ENCODE measurements at regions not wholly inside any gene's neighbourhood (a gene's known extent, or its start where the extent isn't known, plus 50 kb on each side); places are given as distances from the start of the nearest gene placed in this dataset.

DNA sequence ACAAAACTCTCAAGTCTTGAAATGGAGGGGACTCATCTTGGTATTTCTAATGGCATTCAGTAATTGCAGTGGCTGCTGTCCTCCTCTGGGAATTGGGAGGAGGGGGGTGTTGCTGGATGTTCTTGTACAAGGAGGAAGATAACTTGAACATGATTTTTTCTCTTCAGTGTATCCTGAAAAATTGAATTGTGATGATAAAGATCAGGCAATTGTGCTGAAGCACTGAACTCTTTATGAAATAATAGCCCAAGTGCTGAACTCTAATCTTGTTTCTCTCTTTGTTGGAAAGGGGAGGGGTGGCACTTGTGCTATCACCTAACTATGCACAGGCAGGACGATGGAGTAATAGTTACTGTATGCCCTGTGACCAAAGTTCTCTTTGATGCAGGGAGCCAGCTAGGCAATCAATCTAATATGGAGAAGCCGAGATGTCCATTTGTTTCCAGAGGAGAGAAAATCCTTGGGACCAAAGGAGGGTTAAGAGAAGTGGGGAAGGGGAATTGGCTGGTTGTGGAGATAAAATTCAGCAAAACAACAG is 68.1 kb upstream of the ATP2C1 start:
- Histone ChIP-seq H4K20me1 (ENCODE audit: low read depth) (no peaks in the 10 kb centered on the region), H3K79me2 (ENCODE audit: low read depth) (no peaks in the 10 kb centered on the region), H3K27me3 (no peaks in the 10 kb centered on the region), H3K9me3 (ENCODE audit: low read depth) (no peaks in the 10 kb centered on the region), H3F3A (ENCODE audit: low read depth) (no peaks in the 10 kb centered on the region), H3K4me1 (peaks cover 14% of the 10 kb centered on the region), H3K4me2 (no peak overlapping the region), H3K4me3 (no peak overlapping the region), H2AFZ (replicated peaks) (peak overlapping the region; percentile 32), H3K9ac (no peak overlapping the region), H3K27ac (no peak overlapping the region), H3K36me3 (no peaks in the 10 kb centered on the region)
- H3K27me3 Mint-ChIP-seq (ENCODE audit: insufficient read depth, low read depth), result no peaks in the 10 kb centered on the region
- H3K36me3 Mint-ChIP-seq, result no peaks in the 10 kb centered on the region
- no peak overlapping the region for H3K4me3 Mint-ChIP-seq
- H3K4me1 Mint-ChIP-seq, result no peaks in the 10 kb centered on the region
- TF ChIP-seq EZH2 (IDR thresholded peaks at IDR 0.05) (no peak), EZH2phosphoT487 (IDR thresholded peaks at IDR 0.05) (no peak)
- TF ChIP-seq, protein P1, sequence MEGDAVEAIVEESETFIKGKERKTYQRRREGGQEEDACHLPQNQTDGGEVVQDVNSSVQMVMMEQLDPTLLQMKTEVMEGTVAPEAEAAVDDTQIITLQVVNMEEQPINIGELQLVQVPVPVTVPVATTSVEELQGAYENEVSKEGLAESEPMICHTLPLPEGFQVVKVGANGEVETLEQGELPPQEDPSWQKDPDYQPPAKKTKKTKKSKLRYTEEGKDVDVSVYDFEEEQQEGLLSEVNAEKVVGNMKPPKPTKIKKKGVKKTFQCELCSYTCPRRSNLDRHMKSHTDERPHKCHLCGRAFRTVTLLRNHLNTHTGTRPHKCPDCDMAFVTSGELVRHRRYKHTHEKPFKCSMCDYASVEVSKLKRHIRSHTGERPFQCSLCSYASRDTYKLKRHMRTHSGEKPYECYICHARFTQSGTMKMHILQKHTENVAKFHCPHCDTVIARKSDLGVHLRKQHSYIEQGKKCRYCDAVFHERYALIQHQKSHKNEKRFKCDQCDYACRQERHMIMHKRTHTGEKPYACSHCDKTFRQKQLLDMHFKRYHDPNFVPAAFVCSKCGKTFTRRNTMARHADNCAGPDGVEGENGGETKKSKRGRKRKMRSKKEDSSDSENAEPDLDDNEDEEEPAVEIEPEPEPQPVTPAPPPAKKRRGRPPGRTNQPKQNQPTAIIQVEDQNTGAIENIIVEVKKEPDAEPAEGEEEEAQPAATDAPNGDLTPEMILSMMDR (IDR thresholded peaks at IDR 0.05), result no peak
- no peak for DNase-seq (ENCODE audit: low spot score)
- H3K9me3 Mint-ChIP-seq, result no peaks in the 10 kb centered on the region
- no peak overlapping the region for H3K27ac Mint-ChIP-seq

DNA sequence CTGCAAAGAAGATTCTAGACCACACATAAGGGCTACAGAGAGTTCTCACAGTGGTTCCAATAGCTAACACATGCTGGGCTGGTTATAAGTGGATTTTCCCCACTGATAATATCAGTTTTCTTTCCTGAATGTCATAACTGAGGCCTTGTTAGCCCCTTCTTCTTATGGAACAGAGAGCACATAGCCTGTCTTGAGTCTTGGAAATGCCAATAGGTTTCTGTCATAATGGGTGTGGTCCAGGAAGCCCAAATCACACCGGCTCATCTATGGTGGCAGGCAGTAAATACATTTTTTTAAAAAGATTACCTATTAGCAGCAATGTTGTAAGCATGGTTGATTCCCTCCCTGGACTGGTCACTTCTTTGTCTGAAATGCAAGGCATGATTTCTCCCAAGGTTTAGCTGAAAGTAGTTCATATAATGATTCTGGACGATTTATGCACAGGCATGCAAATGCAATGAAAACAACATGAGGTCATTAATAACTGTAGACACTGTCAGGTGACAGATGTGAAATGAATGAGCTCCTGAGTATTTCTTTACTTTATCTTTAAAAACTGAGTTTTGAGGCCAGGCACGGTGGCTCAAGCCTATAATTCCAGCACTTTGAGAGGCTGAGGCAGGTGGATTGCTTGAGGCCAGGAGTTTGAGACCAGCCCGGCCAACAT is 67.2 kb upstream of the ATP2C1 start:
- H2AFZ ChIP-seq (replicated peaks), result no peak overlapping the region
- H3K9ac ChIP-seq, result no peak overlapping the region
- Mint-ChIP-seq H3K4me1 (peaks cover under 1% of the 10 kb centered on the region), H3K27me3 (ENCODE audit: insufficient read depth, low read depth) (no peaks in the 10 kb centered on the region), H3K36me3 (no peaks in the 10 kb centered on the region), H3K4me3 (no peak overlapping the region), H3K9me3 (no peaks in the 10 kb centered on the region), H3K27ac (no peak overlapping the region)
- TF ChIP-seq EZH2phosphoT487 (IDR thresholded peaks at IDR 0.05) (no peak), EZH2 (IDR thresholded peaks at IDR 0.05) (no peak)
- TF ChIP-seq, protein P1 (IDR thresholded peaks at IDR 0.05), result no peak
- H3K4me2 ChIP-seq, result no peak overlapping the region
- H3K9me3 ChIP-seq (ENCODE audit: low read depth), result no peaks in the 10 kb centered on the region
- DNase-seq (ENCODE audit: low spot score), result no peak
- no peaks in the 10 kb centered on the region for H3K79me2 ChIP-seq (ENCODE audit: low read depth)
- H3F3A ChIP-seq (ENCODE audit: low read depth), result no peaks in the 10 kb centered on the region
- no peaks in the 10 kb centered on the region for H3K36me3 ChIP-seq
- H3K27ac ChIP-seq, result no peak overlapping the region
- no peak overlapping the region for H3K4me3 ChIP-seq
- H3K27me3 ChIP-seq, result no peaks in the 10 kb centered on the region
- no peaks in the 10 kb centered on the region for H4K20me1 ChIP-seq (ENCODE audit: low read depth)
- H3K4me1 ChIP-seq, result peaks cover 18% of the 10 kb centered on the region

DNA sequence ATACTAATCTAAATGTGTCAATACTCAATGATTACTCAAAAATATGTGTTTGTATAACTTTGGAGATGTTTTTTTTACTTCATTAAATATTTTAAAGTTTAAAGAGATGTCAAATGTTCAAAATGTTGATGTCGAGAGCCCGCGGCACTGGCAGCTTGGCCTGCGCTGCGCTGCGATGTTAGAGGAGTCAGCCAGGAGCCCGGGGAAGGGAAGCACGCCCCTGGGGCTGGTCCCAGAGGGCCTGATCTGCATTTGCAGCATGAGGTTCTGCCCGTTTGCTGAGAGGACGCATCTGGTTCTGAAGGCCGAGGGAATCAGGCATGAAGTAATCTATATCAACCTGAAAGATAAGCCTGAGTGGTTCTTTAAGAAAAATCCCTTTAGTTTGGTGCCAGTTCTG is 66.4 kb upstream of the ATP2C1 start:
- no peak overlapping the region for H3K4me2 ChIP-seq
- H3K27me3 Mint-ChIP-seq (ENCODE audit: insufficient read depth, low read depth), result no peaks in the 10 kb centered on the region
- no peaks in the 10 kb centered on the region for H4K20me1 ChIP-seq (ENCODE audit: low read depth)
- peaks cover 7% of the 10 kb centered on the region for H3K4me1 Mint-ChIP-seq
- H3K4me3 Mint-ChIP-seq, result no peak overlapping the region
- H3K36me3 ChIP-seq, result no peaks in the 10 kb centered on the region
- no peak for TF ChIP-seq EZH2phosphoT487 (IDR thresholded peaks at IDR 0.05)
- TF ChIP-seq EZH2 (IDR thresholded peaks at IDR 0.05), result no peak
- TF ChIP-seq, protein P1 (IDR thresholded peaks at IDR 0.05), result no peak
- no peak overlapping the region for H3K27ac ChIP-seq
- DNase-seq (ENCODE audit: low spot score), result no peak
- no peak overlapping the region for H3K4me3 ChIP-seq
- no peaks in the 10 kb centered on the region for H3K36me3 Mint-ChIP-seq
- H3K9me3 Mint-ChIP-seq, result no peaks in the 10 kb centered on the region
- peaks cover 23% of the 10 kb centered on the region for H3K4me1 ChIP-seq
- no peak overlapping the region for H2AFZ ChIP-seq (replicated peaks)
- no peaks in the 10 kb centered on the region for H3K27me3 ChIP-seq
- no peaks in the 10 kb centered on the region for H3F3A ChIP-seq (ENCODE audit: low read depth)
- H3K79me2 ChIP-seq (ENCODE audit: low read depth), result no peaks in the 10 kb centered on the region
- H3K9ac ChIP-seq, result no peak overlapping the region
- H3K27ac Mint-ChIP-seq, result no peak overlapping the region
- no peaks in the 10 kb centered on the region for H3K9me3 ChIP-seq (ENCODE audit: low read depth)

Measured in neural progenitor cell (in vitro differentiated cells).